ENCODE measurements at regions not wholly inside any gene's neighbourhood (a gene's known extent, or its start where the extent isn't known, plus 50 kb on each side); places are given as distances from the start of the nearest gene placed in this dataset.

- TF ChIP-seq EP300 (IDR thresholded peaks at IDR 0.05) = no peak
- TF ChIP-seq CTCF (IDR thresholded peaks at IDR 0.05) = no peak
- TF ChIP-seq POLR2AphosphoS5 (IDR thresholded peaks at IDR 0.05) = no peak
- no peak for TF ChIP-seq POLR2A (IDR thresholded peaks at IDR 0.05)
Measured at GRCh38 chr9:80437825-80438224, 866.1 kb downstream of the TLE4 start.
